Right renal pelvis (tissue), 4 donors: ENCODE measurements at regions not wholly inside any gene's neighbourhood (a gene's known extent, or its start where the extent isn't known, plus 50 kb on each side); places are given as distances from the start of the nearest gene placed in this dataset.
A peak's percentile ranks its signal among the peaks of the same experiment; 100 is the strongest.

ENCODE experiments used
- DNase-seq, 4 donors: peaks; one replicate each; pipeline ENCODE4 v3.0.0-alpha.2; 2013; ENCODE audit warnings: low read depth in 4 of 4, low spot score in 3 of 4, missing footprints in 1 of 4

- no peak for DNase-seq
Observed at GRCh38 chr6:160895562-160895961, 96.0 kb upstream of the MAP3K4 start.

- DNase-seq, result no peak
Observed at GRCh38 chr6:160899671-160900430, 91.7 kb upstream of the MAP3K4 start.

- no peak for DNase-seq
Observed at GRCh38 chr6:160911949-160912348, 79.6 kb upstream of the MAP3K4 start.

- DNase-seq, result no peak
Observed at GRCh38 chr6:160912411-160912810, 79.2 kb upstream of the MAP3K4 start.

GRCh38 chr6:160917572-160917971, 74.0 kb upstream of the MAP3K4 start:
- DNase-seq, result no peak

GRCh38 chr6:160919723-160920440, 71.7 kb upstream of the MAP3K4 start:
- no peak for DNase-seq

- DNase-seq, result no peak
Observed at GRCh38 chr6:160921095-160921494, 70.5 kb upstream of the MAP3K4 start.

GRCh38 chr6:160926281-160927276, 65.0 kb upstream of the MAP3K4 start:
- DNase-seq, result no peak

GRCh38 chr6:160927416-160927815, 64.2 kb upstream of the MAP3K4 start:
- no peak for DNase-seq

GRCh38 chr6:160929361-160929760, 62.2 kb upstream of the MAP3K4 start:
- DNase-seq, result no peak

- DNase-seq, result no peak
Observed at GRCh38 chr6:160929831-160930230, 61.7 kb upstream of the MAP3K4 start.

GRCh38 chr6:160930547-160931377, 60.8 kb upstream of the MAP3K4 start:
- peak; percentile 53 to 70 (median 58) for DNase-seq

GRCh38 chr6:160931378-160932310, 59.9 kb upstream of the MAP3K4 start:
- DNase-seq, result no peak

- DNase-seq, result no peak
Observed at GRCh38 chr6:160933256-160933655, 58.3 kb upstream of the MAP3K4 start.

GRCh38 chr6:160934157-160934556, 57.4 kb upstream of the MAP3K4 start:
- no peak for DNase-seq

- no peak for DNase-seq
Observed at GRCh38 chr6:160940197-160940596, 51.4 kb upstream of the MAP3K4 start.
